Parathyroid adenoma (tissue), 2 donors: ENCODE measurements at regions not wholly inside any gene's neighbourhood (a gene's known extent, or its start where the extent isn't known, plus 50 kb on each side); places are given as distances from the start of the nearest gene placed in this dataset.

Source experiments
- H2AFZ ChIP-seq: fragments of 300-600 bp; sonication (generic); one replicate; pipeline ENCODE4 v1.7.0; 2017; ENCODE audit warnings: antibody characterized with exemption, mild to moderate bottlenecking
- H3K27ac ChIP-seq: fragments of 300-600 bp; sonication (generic); one replicate; pipeline ENCODE4 v1.7.0; 2017
- H3K27me3 ChIP-seq: fragments of 300-600 bp; sonication (generic); one replicate; pipeline ENCODE4 v1.7.0; 2017; ENCODE audit warnings: low read length; ENCODE audit not compliant: control insufficient read depth, insufficient read depth
- H3K36me3 ChIP-seq: fragments of 300-600 bp; sonication (generic); one replicate; pipeline ENCODE4 v1.7.0; 2017; ENCODE audit warnings: low read length; ENCODE audit not compliant: control insufficient read depth, insufficient read depth
- H3K4me1 ChIP-seq: fragments of 300-600 bp; sonication (generic); one replicate; pipeline ENCODE4 v1.7.0; 2017; ENCODE audit warnings: control low read depth
- H3K4me2 ChIP-seq: fragments of 300-600 bp; sonication (generic); one replicate; pipeline ENCODE4 v1.7.0; 2017; ENCODE audit warnings: low read length
- H3K4me3 ChIP-seq: fragments of 300-600 bp; sonication (generic); one replicate; pipeline ENCODE4 v1.7.0; 2017; ENCODE audit warnings: low read depth, low read length
- H3K79me2 ChIP-seq: fragments of 300-600 bp; sonication (generic); one replicate; pipeline ENCODE4 v1.7.0; 2017; ENCODE audit warnings: control low read depth
- H3K9ac ChIP-seq: fragments of 300-600 bp; sonication (generic); one replicate; pipeline ENCODE4 v1.7.0; 2017; ENCODE audit warnings: mild to moderate bottlenecking
- H3K9me3 ChIP-seq: fragments of 300-600 bp; sonication (generic); one replicate; pipeline ENCODE4 v1.7.0; 2017; ENCODE audit warnings: low read length; ENCODE audit not compliant: control insufficient read depth
- CTCF ChIP-seq: fragments of 300-600 bp; sonication (generic); IDR thresholded peaks from one replicate; pipeline ENCODE4 v1.7.0; 2017; ENCODE audit warnings: antibody characterized with exemption, mild to moderate bottlenecking
- donor health status: primary hyperparathyroidism.

- Histone ChIP-seq H3K27ac (no peak overlapping the region), H3K27me3 (no peaks in the 10 kb centered on the region), H3K4me2 (no peak overlapping the region), H3K9ac (no peak overlapping the region), H3K36me3 (no peaks in the 10 kb centered on the region), H3K9me3 (no peaks in the 10 kb centered on the region), H2AFZ (no peak overlapping the region), H3K4me1 (no peaks in the 10 kb centered on the region), H3K79me2 (no peaks in the 10 kb centered on the region), H3K4me3 (no peak overlapping the region)
- TF ChIP-seq CTCF = no peak
These were observed 110.3 kb downstream of the CMPK2 start for GRCh38 chr2:6755456-6755855.

- H3K27me3 ChIP-seq = no peaks in the 10 kb centered on the region
- no peak overlapping the region for H3K9ac ChIP-seq
- no peaks in the 10 kb centered on the region for H3K9me3 ChIP-seq
- no peaks in the 10 kb centered on the region for H3K36me3 ChIP-seq
- no peak for TF ChIP-seq CTCF
- no peak overlapping the region for H3K4me3 ChIP-seq
- no peak overlapping the region for H3K27ac ChIP-seq
- no peak overlapping the region for H3K4me2 ChIP-seq
- no peak overlapping the region for H2AFZ ChIP-seq
- no peaks in the 10 kb centered on the region for H3K79me2 ChIP-seq
- H3K4me1 ChIP-seq = no peaks in the 10 kb centered on the region
These were observed 108.5 kb downstream of the CMPK2 start for GRCh38 chr2:6757215-6757614.

- Histone ChIP-seq H3K4me2 (no peak overlapping the region), H2AFZ (no peak overlapping the region), H3K27ac (no peak overlapping the region), H3K4me3 (no peak overlapping the region), H3K36me3 (no peaks in the 10 kb centered on the region), H3K79me2 (no peaks in the 10 kb centered on the region), H3K27me3 (no peaks in the 10 kb centered on the region), H3K9me3 (no peaks in the 10 kb centered on the region), H3K4me1 (no peaks in the 10 kb centered on the region), H3K9ac (no peak overlapping the region)
- no peak for TF ChIP-seq CTCF
These were observed 106.0 kb downstream of the CMPK2 start for GRCh38 chr2:6759689-6760088.

GRCh38 chr2:6760132-6760531 lies 105.6 kb downstream of the CMPK2 start:
- TF ChIP-seq CTCF = no peak
- no peak overlapping the region for H3K27ac ChIP-seq
- H2AFZ ChIP-seq = no peak overlapping the region
- no peak overlapping the region for H3K4me2 ChIP-seq
- no peaks in the 10 kb centered on the region for H3K79me2 ChIP-seq
- no peak overlapping the region for H3K9ac ChIP-seq
- H3K36me3 ChIP-seq = no peaks in the 10 kb centered on the region
- H3K4me1 ChIP-seq = no peaks in the 10 kb centered on the region
- no peak overlapping the region for H3K4me3 ChIP-seq
- H3K9me3 ChIP-seq = no peaks in the 10 kb centered on the region
- H3K27me3 ChIP-seq = no peaks in the 10 kb centered on the region

- Histone ChIP-seq H2AFZ (no peak overlapping the region), H3K4me1 (no peaks in the 10 kb centered on the region), H3K27ac (no peak overlapping the region), H3K9ac (no peak overlapping the region), H3K4me2 (no peak overlapping the region), H3K9me3 (no peaks in the 10 kb centered on the region), H3K79me2 (no peaks in the 10 kb centered on the region), H3K4me3 (no peak overlapping the region), H3K27me3 (no peaks in the 10 kb centered on the region), H3K36me3 (no peaks in the 10 kb centered on the region)
- TF ChIP-seq CTCF = no peak
These were observed 100.6 kb downstream of the CMPK2 start for GRCh38 chr2:6764968-6765723.
